Panc1 (cell line): ENCODE measurements at regions not wholly inside any gene's neighbourhood (a gene's known extent, or its start where the extent isn't known, plus 50 kb on each side); places are given as distances from the start of the nearest gene placed in this dataset.
"Not testable (repeated sequence)": the region's sequence is repeated elsewhere in the genome, so short reads cannot be mapped to it uniquely, and the experiment has no call there.

Experiments
- ATAC-seq: fragments of 200-7000 bp; cut with Tn5 transposase; 2 replicates; pipeline ENCODE4 v1.9.1; 2020; ENCODE audit warnings: mild to moderate bottlenecking, moderate library complexity
- BruUV-seq: library from RNA; stranded (reverse); fragments of 400-500 nt; replicated peaks from 2 replicates; lab custom pipeline; 2021; lab: Mats Ljungman, UMichigan
- CTCF ChIA-PET: fragments of 300-600 bp; sonication (Branson Sonifier 250); formaldehyde crosslinking; loops from one replicate; lab custom pipeline; 2022; ENCODE audit warnings: antibody characterized with exemption; lab: Charles Lee
- POLR2A ChIA-PET: fragments of 300-600 bp; sonication (Branson Sonifier 250); formaldehyde crosslinking; loops from one replicate; lab custom pipeline; 2022; ENCODE audit warnings: antibody characterized with exemption; lab: Charles Lee
- DNase-seq: peaks from one replicate; pipeline ENCODE4 v3.0.0-alpha.2; 2010; ENCODE audit warnings: low read depth, low spot score
- H3K27ac ChIP-seq: 2 replicates; pipeline ENCODE4 v1.5.1; 2011; ENCODE audit warnings: mild to moderate bottlenecking, low read length, inconsistent platforms
- H3K27me3 ChIP-seq: fragments of 200-500 bp; sonication (Bioruptor generic); 2 replicates; pipeline ENCODE4 v1.6.0; 2014; ENCODE audit warnings: low read length, inconsistent platforms; ENCODE audit not compliant: control insufficient read depth, insufficient read depth
- H3K36me3 ChIP-seq: fragments of 200-500 bp; sonication (Bioruptor generic); 2 replicates; pipeline ENCODE4 v1.5.1; 2014; ENCODE audit warnings: inconsistent platforms, mild to moderate bottlenecking, low read length, moderate library complexity; ENCODE audit not compliant: control insufficient read depth, insufficient read depth
- H3K4me1 ChIP-seq: 2 replicates; pipeline ENCODE4 v1.5.1; 2011; ENCODE audit warnings: inconsistent platforms, mild to moderate bottlenecking, low read length, moderate library complexity; ENCODE audit not compliant: control insufficient read depth, insufficient read depth
- H3K4me3 ChIP-seq, 2 experiments: 2 replicates each; pipeline ENCODE4 v1.5.1; 2011 to 2012; ENCODE audit warnings: low read depth in 2 of 2, low read length in 2 of 2, mild to moderate bottlenecking in 2 of 2, inconsistent platforms in 1 of 2, moderate library complexity in 1 of 2
- H3K9me3 ChIP-seq: fragments of 200-500 bp; sonication (Bioruptor generic); 2 replicates; pipeline ENCODE4 v1.5.1; 2014; ENCODE audit warnings: low read depth, mild to moderate bottlenecking, inconsistent platforms, low read length, moderate library complexity; ENCODE audit not compliant: control insufficient read depth, insufficient read depth
- POLR2AphosphoS5 ChIP-seq: IDR thresholded peaks from 2 replicates; pipeline ENCODE4 v1.6.1; 2012; ENCODE audit warnings: mild to moderate bottlenecking, low read depth, low read length, moderate library complexity
- SIN3A ChIP-seq: IDR thresholded peaks from 2 replicates; pipeline ENCODE4 v1.6.1; 2012; ENCODE audit warnings: low read depth, mild to moderate bottlenecking, low read length, moderate library complexity, borderline replicate concordance; ENCODE audit not compliant: insufficient read depth
- TCF7L2 ChIP-seq: IDR thresholded peaks from 2 replicates; pipeline ENCODE4 v1.6.1; 2011; ENCODE audit warnings: mild to moderate bottlenecking, low read depth, low read length, inconsistent platforms
- in situ Hi-C: cut with HindIII; loops from 2 replicates; pipeline ENCODE4 v1.10.0; 2016; ENCODE audit warnings: low sequenced_read_pairs, low pct_unique_long_range_greater_than_20kb
- intact Hi-C: fragments of 100-400 bp; cut with micrococcal nuclease; formaldehyde crosslinking; loops from one replicate; pipeline ENCODE4 v1.10.0; 2022; ENCODE audit not compliant: unreplicated experiment
- TF ChIP-seq, protein P1 (sequence below): fragments of 450-650 bp; IDR thresholded peaks from 2 replicates; pipeline ENCODE4 v1.5.1; 2017; ENCODE audit warnings: mild to moderate bottlenecking
- TF ChIP-seq, protein P2 (sequence below), 2 experiments: IDR thresholded peaks; 2 replicates each; pipeline ENCODE4 v1.6.1; 2011 to 2012; ENCODE audit warnings: low read depth in 2 of 2, control low read depth in 1 of 2, low read length in 1 of 2, mild to moderate bottlenecking in 1 of 2, moderate library complexity in 1 of 2; ENCODE audit not compliant: insufficient read depth in 1 of 2

DNA sequence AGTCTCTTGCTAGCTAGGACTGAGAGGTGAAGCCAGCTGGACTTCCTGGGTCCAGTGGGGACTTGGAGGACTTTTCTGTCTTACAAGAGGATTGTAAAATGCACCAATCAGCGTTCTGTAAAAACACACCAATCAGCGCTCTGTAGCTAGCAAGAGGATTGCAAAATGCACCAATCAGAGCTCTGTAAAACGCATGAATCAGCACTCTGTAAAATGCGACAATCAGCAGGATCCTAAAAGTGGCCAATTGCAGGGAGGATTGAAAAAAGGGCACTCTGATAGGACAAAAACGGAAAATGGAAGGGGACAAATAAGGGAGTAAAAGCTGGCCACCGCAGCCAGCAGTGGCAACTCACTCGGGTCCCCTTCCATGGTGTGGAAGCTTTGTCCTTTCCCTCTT is 65.6 kb upstream of the DUSP21 start:
- CTCF ChIA-PET: interaction anchor here (0.6 kb wide), 1 partner anchor 438 kb away, joined by 3 read pairs; no protein-coding TSS in a partner anchor
- no peak for DNase-seq

DNA sequence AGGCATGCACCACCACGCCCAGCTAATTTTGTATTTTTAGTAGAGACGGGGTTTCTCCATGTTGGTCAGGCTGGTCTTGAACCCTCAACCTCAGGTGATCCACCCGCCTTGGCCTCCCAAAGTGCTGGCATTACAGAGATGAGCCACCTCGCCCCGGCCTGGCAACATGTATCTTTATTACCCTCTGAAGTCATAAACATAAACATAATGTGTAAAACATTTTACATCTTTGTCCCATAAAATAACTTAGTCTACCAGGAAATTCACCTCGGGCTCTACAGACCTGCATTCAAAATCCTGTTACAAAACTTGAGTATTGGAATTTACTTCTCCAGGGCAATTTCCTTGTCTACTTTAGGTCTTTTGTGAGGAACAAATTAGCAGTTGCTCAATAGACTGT is 68.1 kb upstream of the DUSP21 start:
- ATAC-seq: no peak
- TF ChIP-seq TCF7L2 (no peak), POLR2AphosphoS5 (no peak), SIN3A (no peak)
- TF ChIP-seq, protein P1, sequence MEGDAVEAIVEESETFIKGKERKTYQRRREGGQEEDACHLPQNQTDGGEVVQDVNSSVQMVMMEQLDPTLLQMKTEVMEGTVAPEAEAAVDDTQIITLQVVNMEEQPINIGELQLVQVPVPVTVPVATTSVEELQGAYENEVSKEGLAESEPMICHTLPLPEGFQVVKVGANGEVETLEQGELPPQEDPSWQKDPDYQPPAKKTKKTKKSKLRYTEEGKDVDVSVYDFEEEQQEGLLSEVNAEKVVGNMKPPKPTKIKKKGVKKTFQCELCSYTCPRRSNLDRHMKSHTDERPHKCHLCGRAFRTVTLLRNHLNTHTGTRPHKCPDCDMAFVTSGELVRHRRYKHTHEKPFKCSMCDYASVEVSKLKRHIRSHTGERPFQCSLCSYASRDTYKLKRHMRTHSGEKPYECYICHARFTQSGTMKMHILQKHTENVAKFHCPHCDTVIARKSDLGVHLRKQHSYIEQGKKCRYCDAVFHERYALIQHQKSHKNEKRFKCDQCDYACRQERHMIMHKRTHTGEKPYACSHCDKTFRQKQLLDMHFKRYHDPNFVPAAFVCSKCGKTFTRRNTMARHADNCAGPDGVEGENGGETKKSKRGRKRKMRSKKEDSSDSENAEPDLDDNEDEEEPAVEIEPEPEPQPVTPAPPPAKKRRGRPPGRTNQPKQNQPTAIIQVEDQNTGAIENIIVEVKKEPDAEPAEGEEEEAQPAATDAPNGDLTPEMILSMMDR: no peak
- TF ChIP-seq, protein P2, sequence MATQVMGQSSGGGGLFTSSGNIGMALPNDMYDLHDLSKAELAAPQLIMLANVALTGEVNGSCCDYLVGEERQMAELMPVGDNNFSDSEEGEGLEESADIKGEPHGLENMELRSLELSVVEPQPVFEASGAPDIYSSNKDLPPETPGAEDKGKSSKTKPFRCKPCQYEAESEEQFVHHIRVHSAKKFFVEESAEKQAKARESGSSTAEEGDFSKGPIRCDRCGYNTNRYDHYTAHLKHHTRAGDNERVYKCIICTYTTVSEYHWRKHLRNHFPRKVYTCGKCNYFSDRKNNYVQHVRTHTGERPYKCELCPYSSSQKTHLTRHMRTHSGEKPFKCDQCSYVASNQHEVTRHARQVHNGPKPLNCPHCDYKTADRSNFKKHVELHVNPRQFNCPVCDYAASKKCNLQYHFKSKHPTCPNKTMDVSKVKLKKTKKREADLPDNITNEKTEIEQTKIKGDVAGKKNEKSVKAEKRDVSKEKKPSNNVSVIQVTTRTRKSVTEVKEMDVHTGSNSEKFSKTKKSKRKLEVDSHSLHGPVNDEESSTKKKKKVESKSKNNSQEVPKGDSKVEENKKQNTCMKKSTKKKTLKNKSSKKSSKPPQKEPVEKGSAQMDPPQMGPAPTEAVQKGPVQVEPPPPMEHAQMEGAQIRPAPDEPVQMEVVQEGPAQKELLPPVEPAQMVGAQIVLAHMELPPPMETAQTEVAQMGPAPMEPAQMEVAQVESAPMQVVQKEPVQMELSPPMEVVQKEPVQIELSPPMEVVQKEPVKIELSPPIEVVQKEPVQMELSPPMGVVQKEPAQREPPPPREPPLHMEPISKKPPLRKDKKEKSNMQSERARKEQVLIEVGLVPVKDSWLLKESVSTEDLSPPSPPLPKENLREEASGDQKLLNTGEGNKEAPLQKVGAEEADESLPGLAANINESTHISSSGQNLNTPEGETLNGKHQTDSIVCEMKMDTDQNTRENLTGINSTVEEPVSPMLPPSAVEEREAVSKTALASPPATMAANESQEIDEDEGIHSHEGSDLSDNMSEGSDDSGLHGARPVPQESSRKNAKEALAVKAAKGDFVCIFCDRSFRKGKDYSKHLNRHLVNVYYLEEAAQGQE (IDR thresholded peaks at IDR 0.05; ENCODE audit: insufficient read depth in 1 of 2, low read depth in 2 of 2, low read length in 1 of 2): no peak
- Histone ChIP-seq H3K27me3 (no peaks in the 10 kb centered on the region), H3K4me3 (no peak overlapping the region), H3K27ac (no peak overlapping the region), H3K36me3 (no peaks in the 10 kb centered on the region), H3K9me3 (no peaks in the 10 kb centered on the region), H3K4me1 (no peaks in the 10 kb centered on the region)
- in situ Hi-C loops (no loop called here), intact Hi-C loops (no loop called here)
- no TSS peak for BruUV-seq
- CTCF ChIA-PET: no interaction called here
- no peak for DNase-seq
- POLR2A ChIA-PET: no interaction called here

More for the DNA sequence above, 65.6 kb upstream of the DUSP21 start:
- no peaks in the 10 kb centered on the region for H3K36me3 ChIP-seq
- ATAC-seq: no peak
- no peaks in the 10 kb centered on the region for H3K9me3 ChIP-seq
- POLR2A ChIA-PET: no interaction called here
- TF ChIP-seq, protein P1: no peak
- TF ChIP-seq, protein P2 (IDR thresholded peaks at IDR 0.05; ENCODE audit: insufficient read depth in 1 of 2, low read depth in 2 of 2, low read length in 1 of 2): no peak
- TF ChIP-seq TCF7L2 (no peak), POLR2AphosphoS5 (no peak), SIN3A (no peak)
- no peaks in the 10 kb centered on the region for H3K4me1 ChIP-seq
- intact Hi-C loops: no loop called here
- BruUV-seq: no TSS peak
- no peak overlapping the region for H3K27ac ChIP-seq
- H3K27me3 ChIP-seq: no peaks in the 10 kb centered on the region
- in situ Hi-C loops: no loop called here
- no peak overlapping the region for H3K4me3 ChIP-seq

DNA sequence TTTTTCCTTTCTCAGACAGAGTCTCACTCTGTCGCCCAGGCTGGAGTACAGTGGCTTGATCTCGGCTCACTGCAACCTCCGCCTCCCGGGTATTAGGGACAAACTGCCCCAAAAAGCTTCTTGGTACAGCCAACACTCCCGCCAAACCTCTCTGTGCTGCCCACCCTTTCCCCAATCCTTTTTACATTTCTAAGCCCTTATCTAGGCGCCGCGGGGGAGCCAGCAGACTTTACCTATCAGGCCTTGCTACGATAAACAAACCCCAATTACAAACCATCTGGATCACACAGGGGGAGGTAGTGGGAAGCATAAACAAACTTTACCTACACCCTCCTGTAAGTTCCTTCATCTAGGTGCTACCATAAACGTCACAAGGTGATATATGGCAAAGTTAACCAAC is 69.8 kb upstream of the DUSP21 start:
- intact Hi-C loops, H3K4me1 ChIP-seq, ATAC-seq, BruUV-seq, CTCF ChIA-PET, H3K9me3 ChIP-seq, in situ Hi-C loops, H3K27me3 ChIP-seq, H3K36me3 ChIP-seq, DNase-seq, H3K27ac ChIP-seq, POLR2A ChIA-PET, H3K4me3 ChIP-seq: not testable (repeated sequence)
